ENCODE measurements at regions not wholly inside any gene's neighbourhood (a gene's known extent, or its start where the extent isn't known, plus 50 kb on each side); places are given as distances from the start of the nearest gene placed in this dataset.

DNA sequence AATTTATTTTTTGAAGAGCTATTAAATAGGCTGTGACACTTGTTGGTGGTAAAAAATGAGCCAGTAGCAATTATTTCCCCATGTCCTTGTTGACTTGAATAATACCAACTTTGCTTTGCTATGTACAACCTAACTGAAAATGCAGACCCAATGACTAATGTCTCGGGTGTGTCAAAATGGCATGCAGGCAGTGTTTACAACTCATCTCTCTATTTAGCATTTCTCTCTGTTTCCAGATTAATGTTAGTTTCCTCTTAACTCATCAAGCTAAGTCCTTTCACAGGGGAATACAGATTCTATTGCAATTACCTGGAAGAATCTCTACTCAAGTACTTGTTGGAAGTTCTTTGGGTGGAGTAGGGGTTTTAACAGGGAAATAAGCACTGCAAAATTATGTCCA is 504.4 kb downstream of the BCKDHB start:
- no peak for DNase-seq
- Mint-ChIP-seq H3K9me3 (peaks cover 0 to 13% (median 5%) of the 10 kb centered on the region in 5 donors), H3K36me3 (peaks cover 0 to 10% (median 0%) of the 10 kb centered on the region in 3 donors), H3K4me3 (no peak overlapping the region), H3K27me3 (peaks cover 0 to 2% of the 10 kb centered on the region in 2 donors), H3K27ac (no peak overlapping the region), H3K4me1 (no peaks in the 10 kb centered on the region)
- H3K4me3 ChIP-seq (ENCODE audit: low read length): no peak overlapping the region
- H3K4me1 ChIP-seq (ENCODE audit: insufficient read depth, low read length): no peaks in the 10 kb centered on the region
- H3K27me3 ChIP-seq (ENCODE audit: insufficient read depth, low read length, poor library complexity, severe bottlenecking): no peaks in the 10 kb centered on the region
- H3K36me3 ChIP-seq (ENCODE audit: insufficient read depth, low read length): no peaks in the 10 kb centered on the region
- POLR2A ChIA-PET: no interaction called here
- H3K9me3 ChIP-seq (ENCODE audit: low read length): no peaks in the 10 kb centered on the region
- CTCF ChIA-PET: no interaction called here
- H3K27ac ChIP-seq (ENCODE audit: low read depth, low read length): no peak overlapping the region

GRCh38 chr6:80608881-80609280 is 502.4 kb downstream of the BCKDHB start:
- Histone ChIP-seq H3K36me3 (ENCODE audit: insufficient read depth, low read length) (no peaks in the 10 kb centered on the region), H3K27ac (ENCODE audit: low read depth, low read length) (no peak overlapping the region), H3K4me1 (ENCODE audit: insufficient read depth, low read length) (no peaks in the 10 kb centered on the region), H3K27me3 (ENCODE audit: insufficient read depth, low read length, poor library complexity, severe bottlenecking) (no peaks in the 10 kb centered on the region), H3K4me3 (ENCODE audit: low read length) (no peak overlapping the region), H3K9me3 (ENCODE audit: low read length) (no peaks in the 10 kb centered on the region)
- ChIA-PET POLR2A (no interaction called here), CTCF (no interaction called here)
- DNase-seq: no peak
- Mint-ChIP-seq H3K4me3 (no peak overlapping the region), H3K36me3 (peaks cover 0 to 6% (median 0%) of the 10 kb centered on the region in 3 donors), H3K9me3 (peaks cover 0 to 6% (median 4%) of the 10 kb centered on the region in 5 donors), H3K27me3 (no peaks in the 10 kb centered on the region), H3K27ac (no peak overlapping the region), H3K4me1 (no peaks in the 10 kb centered on the region)

DNA sequence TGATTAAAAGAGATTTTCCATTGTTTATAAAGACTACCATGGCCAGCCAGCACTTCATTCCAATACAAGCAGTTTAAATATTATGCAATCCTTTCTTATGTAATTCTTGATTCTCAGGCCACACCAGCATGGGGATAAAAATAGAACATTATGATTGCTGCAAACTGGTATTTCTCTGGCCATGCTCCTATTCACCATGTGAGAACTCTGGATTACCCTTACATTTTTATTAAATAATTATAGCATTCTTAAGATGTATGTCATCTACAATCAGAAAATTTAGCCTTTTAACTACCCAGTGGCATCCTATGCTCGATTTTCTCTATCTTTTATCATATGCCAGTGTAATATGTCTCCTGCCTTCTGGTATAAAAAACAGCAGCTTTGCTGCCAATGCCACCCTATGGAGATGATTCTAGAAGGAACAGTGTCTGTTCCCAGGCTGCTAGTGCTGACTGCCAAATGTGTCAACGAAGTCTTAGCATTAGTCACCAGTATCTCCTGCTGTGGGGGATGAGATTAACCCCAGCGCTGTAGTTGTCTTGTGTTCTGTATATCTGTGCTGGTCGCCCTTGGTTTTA is 501.4 kb downstream of the BCKDHB start:
- no peak overlapping the region for H3K27ac Mint-ChIP-seq
- H3K9me3 ChIP-seq (ENCODE audit: low read length): no peaks in the 10 kb centered on the region
- no peaks in the 10 kb centered on the region for H3K27me3 ChIP-seq (ENCODE audit: insufficient read depth, low read length, poor library complexity, severe bottlenecking)
- H3K36me3 ChIP-seq (ENCODE audit: insufficient read depth, low read length): no peaks in the 10 kb centered on the region
- POLR2A ChIA-PET: no interaction called here
- H3K4me3 ChIP-seq (ENCODE audit: low read length): no peak overlapping the region
- no peaks in the 10 kb centered on the region for H3K36me3 Mint-ChIP-seq
- H3K9me3 Mint-ChIP-seq: no peaks in the 10 kb centered on the region
- CTCF ChIA-PET: no interaction called here
- H3K27ac ChIP-seq (ENCODE audit: low read depth, low read length): no peak overlapping the region
- DNase-seq: no peak
- no peaks in the 10 kb centered on the region for H3K4me1 ChIP-seq (ENCODE audit: insufficient read depth, low read length)
- H3K27me3 Mint-ChIP-seq: no peaks in the 10 kb centered on the region
- H3K4me3 Mint-ChIP-seq: no peak overlapping the region
- no peaks in the 10 kb centered on the region for H3K4me1 Mint-ChIP-seq

- H3K27ac Mint-ChIP-seq: no peak overlapping the region
- H3K4me3 Mint-ChIP-seq: no peak overlapping the region
- H3K4me1 Mint-ChIP-seq: no peaks in the 10 kb centered on the region
- Histone ChIP-seq H3K27ac (ENCODE audit: low read depth, low read length) (no peak overlapping the region), H3K36me3 (ENCODE audit: insufficient read depth, low read length) (no peaks in the 10 kb centered on the region), H3K4me3 (ENCODE audit: low read length) (no peak overlapping the region), H3K4me1 (ENCODE audit: insufficient read depth, low read length) (no peaks in the 10 kb centered on the region), H3K9me3 (ENCODE audit: low read length) (no peaks in the 10 kb centered on the region), H3K27me3 (ENCODE audit: insufficient read depth, low read length, poor library complexity, severe bottlenecking) (no peaks in the 10 kb centered on the region)
- ChIA-PET POLR2A (no interaction called here), CTCF (interaction anchor here (1.3 kb wide), 1 partner anchor 1148 kb away, joined by 6 read pairs; the partner anchor contains the start of gene TENT5A)
- DNase-seq: peak in 1 of 5 donors; percentile 15
- H3K9me3 Mint-ChIP-seq: no peaks in the 10 kb centered on the region
- no peaks in the 10 kb centered on the region for H3K27me3 Mint-ChIP-seq
- H3K36me3 Mint-ChIP-seq: no peaks in the 10 kb centered on the region
Measured at GRCh38 chr6:80605165-80605989, 498.9 kb downstream of the BCKDHB start.

DNA sequence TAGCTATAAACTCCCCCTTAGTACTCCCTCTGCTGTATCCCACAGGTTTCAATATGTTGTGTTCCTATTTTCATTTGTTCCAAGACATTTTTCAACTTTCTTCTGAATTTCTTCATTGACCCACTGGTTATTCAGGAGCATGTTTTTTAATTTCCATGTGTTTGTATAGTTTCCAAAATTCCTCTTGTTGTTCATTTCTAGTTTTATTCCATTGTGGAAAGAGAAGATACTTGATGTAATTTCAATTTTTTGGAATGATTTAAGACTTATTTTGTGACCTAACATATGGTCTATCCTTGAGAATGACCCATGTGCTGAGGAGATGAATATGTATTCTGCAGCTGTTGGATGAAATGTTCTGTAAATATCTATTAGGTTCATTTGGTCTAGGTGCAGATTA is 497.2 kb downstream of the BCKDHB start:
- Histone ChIP-seq H3K36me3 (ENCODE audit: insufficient read depth, low read length) (no peaks in the 10 kb centered on the region), H3K4me3 (ENCODE audit: low read length) (no peak overlapping the region), H3K9me3 (ENCODE audit: low read length) (no peaks in the 10 kb centered on the region), H3K27ac (ENCODE audit: low read depth, low read length) (no peak overlapping the region), H3K4me1 (ENCODE audit: insufficient read depth, low read length) (no peaks in the 10 kb centered on the region), H3K27me3 (ENCODE audit: insufficient read depth, low read length, poor library complexity, severe bottlenecking) (no peaks in the 10 kb centered on the region)
- Mint-ChIP-seq H3K9me3 (no peaks in the 10 kb centered on the region), H3K4me1 (no peaks in the 10 kb centered on the region), H3K27ac (no peak overlapping the region), H3K4me3 (no peak overlapping the region), H3K36me3 (no peaks in the 10 kb centered on the region), H3K27me3 (peaks cover 0 to 1% of the 10 kb centered on the region in 2 donors)
- ChIA-PET CTCF (no interaction called here), POLR2A (no interaction called here)
- DNase-seq: no peak

GRCh38 chr6:80594461-80594860 is 488.0 kb downstream of the BCKDHB start:
- DNase-seq: no peak
- Mint-ChIP-seq H3K4me3 (no peak overlapping the region), H3K9me3 (peaks cover 0 to 5% (median 0%) of the 10 kb centered on the region in 5 donors), H3K27ac (no peak overlapping the region), H3K4me1 (no peaks in the 10 kb centered on the region), H3K27me3 (peaks cover 0 to 7% of the 10 kb centered on the region in 2 donors), H3K36me3 (no peaks in the 10 kb centered on the region)
- ChIA-PET POLR2A (no interaction called here), CTCF (no interaction called here)
- Histone ChIP-seq H3K36me3 (ENCODE audit: insufficient read depth, low read length) (no peaks in the 10 kb centered on the region), H3K4me3 (ENCODE audit: low read length) (no peak overlapping the region), H3K27me3 (ENCODE audit: insufficient read depth, low read length, poor library complexity, severe bottlenecking) (no peaks in the 10 kb centered on the region), H3K4me1 (ENCODE audit: insufficient read depth, low read length) (no peaks in the 10 kb centered on the region), H3K9me3 (ENCODE audit: low read length) (no peaks in the 10 kb centered on the region), H3K27ac (ENCODE audit: low read depth, low read length) (no peak overlapping the region)

- no peaks in the 10 kb centered on the region for H3K27me3 ChIP-seq (ENCODE audit: insufficient read depth, low read length, poor library complexity, severe bottlenecking)
- Mint-ChIP-seq H3K27me3 (peaks cover 0 to 3% of the 10 kb centered on the region in 2 donors), H3K4me3 (no peak overlapping the region), H3K4me1 (no peaks in the 10 kb centered on the region), H3K27ac (no peak overlapping the region), H3K36me3 (no peaks in the 10 kb centered on the region), H3K9me3 (peaks cover under 1 to 11% (median 2%) of the 10 kb centered on the region in 5 donors)
- H3K9me3 ChIP-seq (ENCODE audit: low read length): no peaks in the 10 kb centered on the region
- CTCF ChIA-PET: no interaction called here
- DNase-seq: no peak
- no peaks in the 10 kb centered on the region for H3K4me1 ChIP-seq (ENCODE audit: insufficient read depth, low read length)
- no peak overlapping the region for H3K27ac ChIP-seq (ENCODE audit: low read depth, low read length)
- H3K4me3 ChIP-seq (ENCODE audit: low read length): no peak overlapping the region
- POLR2A ChIA-PET: no interaction called here
- H3K36me3 ChIP-seq (ENCODE audit: insufficient read depth, low read length): no peaks in the 10 kb centered on the region
Measured at GRCh38 chr6:80592436-80592835, 486.0 kb downstream of the BCKDHB start.

DNA sequence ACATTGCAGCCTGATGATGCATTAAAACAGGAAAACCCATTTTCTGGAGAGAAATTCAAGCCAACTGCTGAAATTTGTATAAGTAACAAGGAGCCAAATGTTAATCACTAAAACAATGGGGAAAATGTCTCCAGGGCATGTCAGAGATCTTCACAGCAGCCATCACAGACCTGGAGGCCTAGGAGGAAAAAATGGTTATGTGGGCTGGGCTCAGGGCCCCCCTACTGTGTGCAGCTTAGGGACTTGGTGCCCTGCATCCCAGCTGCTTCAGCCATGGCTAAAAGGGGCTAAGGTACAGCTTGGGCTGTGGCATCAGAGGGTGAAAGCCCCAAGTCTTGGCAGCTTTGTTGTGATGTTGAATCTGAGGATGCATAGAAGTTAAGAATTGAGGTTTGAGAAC is 479.8 kb downstream of the BCKDHB start:
- no peaks in the 10 kb centered on the region for H3K4me1 ChIP-seq (ENCODE audit: insufficient read depth, low read length)
- H3K27me3 Mint-ChIP-seq: peaks cover 0 to 3% of the 10 kb centered on the region in 2 donors
- no peaks in the 10 kb centered on the region for H3K4me1 Mint-ChIP-seq
- H3K4me3 ChIP-seq (ENCODE audit: low read length): no peak overlapping the region
- H3K36me3 Mint-ChIP-seq: peaks cover 0 to 11% (median 0%) of the 10 kb centered on the region in 3 donors
- no peaks in the 10 kb centered on the region for H3K36me3 ChIP-seq (ENCODE audit: insufficient read depth, low read length)
- H3K27ac Mint-ChIP-seq: no peak overlapping the region
- H3K27ac ChIP-seq (ENCODE audit: low read depth, low read length): no peak overlapping the region
- DNase-seq: no peak
- CTCF ChIA-PET: no interaction called here
- H3K9me3 ChIP-seq (ENCODE audit: low read length): no peaks in the 10 kb centered on the region
- H3K9me3 Mint-ChIP-seq: peaks cover 3 to 19% (median 12%) of the 10 kb centered on the region in 5 donors
- POLR2A ChIA-PET: no interaction called here
- H3K27me3 ChIP-seq (ENCODE audit: insufficient read depth, low read length, poor library complexity, severe bottlenecking): no peaks in the 10 kb centered on the region
- H3K4me3 Mint-ChIP-seq: no peak overlapping the region

All from CD8-positive, alpha-beta memory T cell (primary cell).